Liver (tissue), 8 donors: ENCODE measurements at regions not wholly inside any gene's neighbourhood (a gene's known extent, or its start where the extent isn't known, plus 50 kb on each side); places are given as distances from the start of the nearest gene placed in this dataset.

Source experiments
- DNase-seq: peaks from one replicate; pipeline ENCODE4 v3.0.0-alpha.2; 2017; ENCODE audit warnings: low spot score
- H3K27ac ChIP-seq, 2 donors: one replicate each; pipeline ENCODE4 v1.7.0; 2013; ENCODE audit warnings: inconsistent platforms in 2 of 2, low read length in 2 of 2, control low read depth in 1 of 2, low read depth in 1 of 2, mild to moderate bottlenecking in 1 of 2
- H3K27me3 ChIP-seq, 4 donors: one replicate each; pipeline versions ENCODE4 v1.6.1 to v1.7.0; 2013; ENCODE audit warnings: low read length in 3 of 4, inconsistent platforms in 1 of 4, mild to moderate bottlenecking in 1 of 4, moderate library complexity in 1 of 4; ENCODE audit not compliant: control insufficient read depth in 4 of 4, insufficient read depth in 4 of 4
- H3K36me3 ChIP-seq, 4 donors: one replicate each; pipeline versions ENCODE4 v1.6.1 to v1.7.0; 2013; ENCODE audit warnings: low read length in 3 of 4, mild to moderate bottlenecking in 3 of 4, low read depth in 1 of 4, moderate library complexity in 1 of 4; ENCODE audit not compliant: control insufficient read depth in 4 of 4, insufficient read depth in 3 of 4
- H3K4me1 ChIP-seq, 4 donors: one replicate each; pipeline versions ENCODE4 v1.6.1 to v1.7.0; 2013; ENCODE audit warnings: low read length in 3 of 4, mild to moderate bottlenecking in 3 of 4, moderate library complexity in 1 of 4; ENCODE audit not compliant: control insufficient read depth in 4 of 4, insufficient read depth in 4 of 4
- H3K4me3 ChIP-seq, 3 donors: one replicate each; pipeline versions ENCODE4 v1.6.1 to v1.7.0; 2013; ENCODE audit warnings: low read length in 3 of 3, control low read depth in 1 of 3, low read depth in 1 of 3, mild to moderate bottlenecking in 1 of 3
- H3K9ac ChIP-seq, 2 donors: one replicate each; pipeline ENCODE4 v1.7.0; 2013; ENCODE audit warnings: low read length in 2 of 2, mild to moderate bottlenecking in 2 of 2, moderate library complexity in 2 of 2, control low read depth in 1 of 2, low read depth in 1 of 2
- H3K9me3 ChIP-seq, 4 donors: one replicate each; pipeline versions ENCODE4 v1.6.1 to v1.7.0; 2013; ENCODE audit warnings: low read length in 3 of 4; ENCODE audit not compliant: control insufficient read depth in 4 of 4
- EGR1 ChIP-seq, 2 donors: IDR thresholded peaks; 2 replicates each; pipeline ENCODE4 v1.6.1; 2016 to 2018; ENCODE audit warnings: antibody characterized with exemption in 2 of 2, low read depth in 2 of 2
- FOXA1 ChIP-seq: IDR thresholded peaks from 2 replicates; pipeline ENCODE4 v1.6.1; 2016; ENCODE audit warnings: antibody characterized with exemption
- FOXA2 ChIP-seq: IDR thresholded peaks from 2 replicates; pipeline ENCODE4 v1.6.1; 2016; ENCODE audit warnings: antibody characterized with exemption
- GABPA ChIP-seq, 2 donors: IDR thresholded peaks in 1 of 2; conservative IDR thresholded peaks in 1 of 2; 2 replicates each; pipeline ENCODE4 v1.6.1; 2016; ENCODE audit warnings: antibody characterized with exemption in 2 of 2, mild to moderate bottlenecking in 1 of 2, moderate library complexity in 1 of 2
- HNF4A ChIP-seq, 2 donors: conservative IDR thresholded peaks; 2 replicates each; pipeline ENCODE4 v1.6.1; 2016; ENCODE audit warnings: antibody characterized with exemption in 2 of 2, mild to moderate bottlenecking in 2 of 2
- JUND ChIP-seq, 2 donors: IDR thresholded peaks; 2 replicates each; pipeline ENCODE4 v1.6.1; 2016; ENCODE audit warnings: antibody characterized with exemption in 2 of 2
- NR2F2 ChIP-seq: IDR thresholded peaks from 2 replicates; pipeline ENCODE4 v1.6.1; 2016; ENCODE audit warnings: antibody characterized with exemption
- RAD21 ChIP-seq, 2 donors: IDR thresholded peaks; 2 replicates each; pipeline ENCODE4 v1.6.1; 2016; ENCODE audit warnings: antibody characterized with exemption in 2 of 2, mild to moderate bottlenecking in 2 of 2
- RXRA ChIP-seq, 2 donors: IDR thresholded peaks; 2 replicates each; pipeline ENCODE4 v1.6.1; 2017 to 2018; ENCODE audit warnings: antibody characterized with exemption in 2 of 2, mild to moderate bottlenecking in 1 of 2
- TAF1 ChIP-seq: conservative IDR thresholded peaks from 2 replicates; pipeline ENCODE4 v1.6.1; 2016; ENCODE audit warnings: antibody characterized with exemption, mild to moderate bottlenecking
- YY1 ChIP-seq: IDR thresholded peaks from 2 replicates; pipeline ENCODE4 v1.6.1; 2016; ENCODE audit warnings: antibody characterized with exemption, mild to moderate bottlenecking
- WGBS: extraction: QIAGEN DNeasy Blood & Tissue Kit; methylation state at CpG from one replicate; pipeline ENCODE4 v1.1.7; 2013; 5-methylcytosine and 5-hydroxymethylcytosine counted together
- TF ChIP-seq, protein P1 (sequence below): IDR thresholded peaks from 2 replicates; pipeline ENCODE4 v1.6.1; 2016; ENCODE audit warnings: antibody characterized with exemption
- TF ChIP-seq, protein P2 (sequence below): IDR thresholded peaks from 2 replicates; pipeline ENCODE4 v1.6.1; 2016; ENCODE audit warnings: antibody characterized with exemption
- TF ChIP-seq, protein P3 (sequence below): fragments of 150-350 bp; IDR thresholded peaks from 2 replicates; pipeline ENCODE4 v1.5.1; 2017; ENCODE audit warnings: improper control_type of control experiment, low read depth, low read length; ENCODE audit not compliant: missing input control
- TF ChIP-seq, protein P4 (sequence below): IDR thresholded peaks from 2 replicates; pipeline ENCODE4 v1.6.1; 2016; ENCODE audit warnings: antibody characterized with exemption, mild to moderate bottlenecking
- donor health status: healthy.
- donor health status: healthy.
- donor health status: healthy.
- donor health status: healthy.
- donor health status: healthy.

DNA sequence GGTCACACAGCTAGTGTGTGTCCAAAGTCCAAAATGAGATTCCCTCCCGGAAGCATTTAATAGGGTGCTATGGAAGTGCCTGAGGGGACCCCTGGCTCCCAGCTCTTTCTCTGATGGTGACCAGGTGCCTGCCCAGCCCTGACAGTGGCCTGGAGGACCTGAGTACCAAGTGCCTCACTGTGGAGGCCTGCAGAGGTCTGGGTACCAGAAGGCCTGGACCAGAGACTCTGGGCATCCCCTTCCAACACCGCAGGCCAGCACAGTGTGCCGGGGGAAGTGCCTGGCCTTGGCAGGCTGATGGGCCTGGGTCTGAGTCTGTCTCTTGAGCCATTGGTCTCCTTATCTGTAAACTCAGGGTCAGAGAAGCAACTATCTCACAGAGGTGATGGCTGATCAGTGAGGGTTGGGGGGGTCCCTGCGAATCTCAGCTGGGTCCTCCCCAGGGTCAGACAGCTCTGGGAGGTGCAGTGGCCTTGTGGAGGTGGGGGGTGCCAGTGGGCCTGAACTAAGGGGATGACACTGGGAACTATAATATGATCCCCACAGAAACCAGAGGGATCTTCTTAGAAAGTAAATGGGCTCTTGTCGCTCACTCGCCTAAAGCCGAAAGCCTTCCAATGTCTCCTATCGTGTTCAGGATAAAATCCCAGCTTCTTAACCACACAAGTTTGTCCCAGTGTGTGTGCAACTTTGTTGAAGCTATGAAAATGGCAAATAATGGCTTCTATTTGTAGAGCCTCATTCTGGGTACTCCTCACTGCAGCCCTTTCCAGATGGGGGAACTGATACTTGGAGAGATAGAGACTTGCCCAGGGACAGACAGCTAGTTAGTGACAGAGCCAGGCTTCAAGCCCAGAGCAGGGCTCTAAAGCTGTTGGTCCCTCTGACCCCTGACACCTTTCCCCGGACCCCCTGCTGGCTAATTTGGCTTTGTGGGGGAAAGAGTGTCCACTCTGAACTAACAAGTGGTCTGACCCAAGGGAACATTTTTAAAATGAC is 225.1 kb downstream of the TFCP2L1 start:
- Histone ChIP-seq H3K27ac (no peak overlapping the region), H3K4me1 (no peaks in the 10 kb centered on the region), H3K4me3 (no peak overlapping the region), H3K36me3 (no peaks in the 10 kb centered on the region), H3K27me3 (no peaks in the 10 kb centered on the region), H3K9me3 (no peaks in the 10 kb centered on the region), H3K9ac (no peak overlapping the region)
- TF ChIP-seq NR2F2 (no peak), FOXA2 (no peak), YY1 (no peak), FOXA1 (no peak), RAD21 (IDR thresholded peaks at IDR 0.05) (no peak), EGR1 (IDR thresholded peaks at IDR 0.05; ENCODE audit: low read depth in 2 of 2) (no peak)
- TF ChIP-seq, protein P1, sequence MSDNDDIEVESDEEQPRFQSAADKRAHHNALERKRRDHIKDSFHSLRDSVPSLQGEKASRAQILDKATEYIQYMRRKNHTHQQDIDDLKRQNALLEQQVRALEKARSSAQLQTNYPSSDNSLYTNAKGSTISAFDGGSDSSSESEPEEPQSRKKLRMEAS, result no peak
- 87% methylated on average over 9 of the region's 9 CpGs for WGBS
- DNase-seq, result no peak

DNA sequence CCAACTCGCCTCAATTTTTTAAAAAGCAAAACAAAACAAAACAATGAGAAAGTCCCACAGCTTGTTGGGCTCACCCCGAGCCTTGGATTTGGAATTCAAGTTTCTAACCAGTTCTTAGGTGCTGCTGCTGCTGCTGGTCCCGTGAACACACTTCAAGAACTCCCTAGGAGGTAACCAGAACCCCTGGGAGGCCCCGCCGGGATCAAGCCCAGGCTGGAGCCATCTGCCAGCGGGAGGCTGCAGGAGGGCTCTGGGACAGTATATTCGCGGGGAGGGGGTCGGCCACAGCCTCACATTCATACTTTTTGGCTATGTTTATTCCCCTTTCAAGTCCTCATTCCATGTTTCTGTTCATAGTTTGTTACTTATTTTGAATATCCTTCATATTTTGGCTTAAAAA is 223.4 kb downstream of the TFCP2L1 start:
- TF ChIP-seq, protein P2, sequence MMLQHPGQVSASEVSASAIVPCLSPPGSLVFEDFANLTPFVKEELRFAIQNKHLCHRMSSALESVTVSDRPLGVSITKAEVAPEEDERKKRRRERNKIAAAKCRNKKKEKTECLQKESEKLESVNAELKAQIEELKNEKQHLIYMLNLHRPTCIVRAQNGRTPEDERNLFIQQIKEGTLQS, result no peak
- no peak for TF ChIP-seq TAF1
- TF ChIP-seq, protein P3, sequence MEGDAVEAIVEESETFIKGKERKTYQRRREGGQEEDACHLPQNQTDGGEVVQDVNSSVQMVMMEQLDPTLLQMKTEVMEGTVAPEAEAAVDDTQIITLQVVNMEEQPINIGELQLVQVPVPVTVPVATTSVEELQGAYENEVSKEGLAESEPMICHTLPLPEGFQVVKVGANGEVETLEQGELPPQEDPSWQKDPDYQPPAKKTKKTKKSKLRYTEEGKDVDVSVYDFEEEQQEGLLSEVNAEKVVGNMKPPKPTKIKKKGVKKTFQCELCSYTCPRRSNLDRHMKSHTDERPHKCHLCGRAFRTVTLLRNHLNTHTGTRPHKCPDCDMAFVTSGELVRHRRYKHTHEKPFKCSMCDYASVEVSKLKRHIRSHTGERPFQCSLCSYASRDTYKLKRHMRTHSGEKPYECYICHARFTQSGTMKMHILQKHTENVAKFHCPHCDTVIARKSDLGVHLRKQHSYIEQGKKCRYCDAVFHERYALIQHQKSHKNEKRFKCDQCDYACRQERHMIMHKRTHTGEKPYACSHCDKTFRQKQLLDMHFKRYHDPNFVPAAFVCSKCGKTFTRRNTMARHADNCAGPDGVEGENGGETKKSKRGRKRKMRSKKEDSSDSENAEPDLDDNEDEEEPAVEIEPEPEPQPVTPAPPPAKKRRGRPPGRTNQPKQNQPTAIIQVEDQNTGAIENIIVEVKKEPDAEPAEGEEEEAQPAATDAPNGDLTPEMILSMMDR, result no peak
- TF ChIP-seq RXRA (IDR thresholded peaks at IDR 0.05), result no peak
- no peak for TF ChIP-seq FOXA2
- TF ChIP-seq GABPA (IDR thresholded peaks at IDR 0.05 in 1 of 2, conservative IDR thresholded peaks at IDR 0.05 in 1 of 2), result no peak
- 68% methylated on average over 9 of the region's 9 CpGs for WGBS
- Histone ChIP-seq H3K9me3 (no peaks in the 10 kb centered on the region), H3K27me3 (peaks cover 0 to 3% (median 0%) of the 10 kb centered on the region in 4 donors), H3K4me3 (no peak overlapping the region), H3K4me1 (no peaks in the 10 kb centered on the region), H3K36me3 (no peaks in the 10 kb centered on the region), H3K27ac (no peak overlapping the region), H3K9ac (no peak overlapping the region)
- no peak for DNase-seq

DNA sequence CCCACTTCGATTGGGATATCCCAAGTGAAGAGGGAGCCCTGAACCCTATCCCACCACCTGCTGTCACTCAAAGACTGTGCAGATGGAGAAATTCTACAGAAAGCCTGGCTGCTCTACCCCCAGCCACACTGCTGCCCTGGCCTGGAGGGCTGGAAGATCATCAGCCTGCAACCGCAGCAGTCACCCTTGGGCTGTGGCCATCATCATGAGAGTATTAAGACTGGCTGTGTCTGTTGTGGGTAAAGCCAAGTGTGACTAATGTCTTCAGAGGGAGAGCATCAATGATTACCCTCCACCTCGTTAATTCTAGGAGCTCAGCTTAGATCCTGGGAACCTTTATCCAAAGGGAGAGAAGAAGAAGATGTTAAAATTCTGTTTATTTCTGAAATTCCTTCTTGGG is 221.5 kb downstream of the TFCP2L1 start:
- no peaks in the 10 kb centered on the region for H3K9me3 ChIP-seq
- 78% methylated on average over 3 of the region's 3 CpGs for WGBS
- H3K27me3 ChIP-seq, result peaks cover 0 to 3% (median 0%) of the 10 kb centered on the region in 4 donors
- H3K9ac ChIP-seq, result no peak overlapping the region
- DNase-seq, result no peak
- H3K4me3 ChIP-seq, result no peak overlapping the region
- no peaks in the 10 kb centered on the region for H3K36me3 ChIP-seq
- H3K27ac ChIP-seq, result no peak overlapping the region
- no peaks in the 10 kb centered on the region for H3K4me1 ChIP-seq
- no peak for TF ChIP-seq FOXA2
- TF ChIP-seq, protein P2, result no peak
- TF ChIP-seq RAD21 (IDR thresholded peaks at IDR 0.05), result no peak
- TF ChIP-seq TAF1, result no peak
- no peak for TF ChIP-seq GABPA (IDR thresholded peaks at IDR 0.05 in 1 of 2, conservative IDR thresholded peaks at IDR 0.05 in 1 of 2)
- TF ChIP-seq HNF4A (conservative IDR thresholded peaks at IDR 0.05), result no peak
- TF ChIP-seq, protein P3, result no peak
- TF ChIP-seq, protein P4, sequence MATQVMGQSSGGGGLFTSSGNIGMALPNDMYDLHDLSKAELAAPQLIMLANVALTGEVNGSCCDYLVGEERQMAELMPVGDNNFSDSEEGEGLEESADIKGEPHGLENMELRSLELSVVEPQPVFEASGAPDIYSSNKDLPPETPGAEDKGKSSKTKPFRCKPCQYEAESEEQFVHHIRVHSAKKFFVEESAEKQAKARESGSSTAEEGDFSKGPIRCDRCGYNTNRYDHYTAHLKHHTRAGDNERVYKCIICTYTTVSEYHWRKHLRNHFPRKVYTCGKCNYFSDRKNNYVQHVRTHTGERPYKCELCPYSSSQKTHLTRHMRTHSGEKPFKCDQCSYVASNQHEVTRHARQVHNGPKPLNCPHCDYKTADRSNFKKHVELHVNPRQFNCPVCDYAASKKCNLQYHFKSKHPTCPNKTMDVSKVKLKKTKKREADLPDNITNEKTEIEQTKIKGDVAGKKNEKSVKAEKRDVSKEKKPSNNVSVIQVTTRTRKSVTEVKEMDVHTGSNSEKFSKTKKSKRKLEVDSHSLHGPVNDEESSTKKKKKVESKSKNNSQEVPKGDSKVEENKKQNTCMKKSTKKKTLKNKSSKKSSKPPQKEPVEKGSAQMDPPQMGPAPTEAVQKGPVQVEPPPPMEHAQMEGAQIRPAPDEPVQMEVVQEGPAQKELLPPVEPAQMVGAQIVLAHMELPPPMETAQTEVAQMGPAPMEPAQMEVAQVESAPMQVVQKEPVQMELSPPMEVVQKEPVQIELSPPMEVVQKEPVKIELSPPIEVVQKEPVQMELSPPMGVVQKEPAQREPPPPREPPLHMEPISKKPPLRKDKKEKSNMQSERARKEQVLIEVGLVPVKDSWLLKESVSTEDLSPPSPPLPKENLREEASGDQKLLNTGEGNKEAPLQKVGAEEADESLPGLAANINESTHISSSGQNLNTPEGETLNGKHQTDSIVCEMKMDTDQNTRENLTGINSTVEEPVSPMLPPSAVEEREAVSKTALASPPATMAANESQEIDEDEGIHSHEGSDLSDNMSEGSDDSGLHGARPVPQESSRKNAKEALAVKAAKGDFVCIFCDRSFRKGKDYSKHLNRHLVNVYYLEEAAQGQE, result no peak
- TF ChIP-seq, protein P1, result no peak
- TF ChIP-seq JUND (IDR thresholded peaks at IDR 0.05), result no peak
- no peak for TF ChIP-seq NR2F2
